RWPE1 (cell line): ENCODE measurements at regions not wholly inside any gene's neighbourhood (a gene's known extent, or its start where the extent isn't known, plus 50 kb on each side); places are given as distances from the start of the nearest gene placed in this dataset.
"Not testable (repeated sequence)": the region's sequence is repeated elsewhere in the genome, so short reads cannot be mapped to it uniquely, and the experiment has no call there.

Experiments used
- CTCF ChIA-PET: fragments of 350-600 bp; sonication (Branson Sonifier 250); formaldehyde crosslinking; extraction: SDS; loops from one replicate; lab custom pipeline; 2021; lab: Yijun Ruan, JAX
- POLR2A ChIA-PET: fragments of 400-600 bp; formaldehyde crosslinking; extraction: SDS; loops from one replicate; lab custom pipeline; 2020; ENCODE audit warnings: antibody characterized with exemption; ENCODE audit not compliant: low non-redundant PET; lab: Yijun Ruan, JAX
- DNase-seq: peaks from one replicate; pipeline ENCODE4 v3.0.0; 2012; ENCODE audit warnings: low spot score
- H3K27ac ChIP-seq: fragments of 450-650 bp; 2 replicates; pipeline ENCODE4 v1.5.1; 2017
- CTCF ChIP-seq: fragments of 450-650 bp; conservative IDR thresholded peaks from 2 replicates; pipeline ENCODE4 v1.5.1; 2017; ENCODE audit warnings: low read depth, mild to moderate bottlenecking

GRCh38 chr1:221983444-221983843, 241.6 kb upstream of the DUSP10 start:
- ChIA-PET POLR2A (interaction anchor here (0.6 kb wide), 1 partner anchor 257 kb away, joined by 4 read pairs; no protein-coding TSS in a partner anchor), CTCF (interaction anchor here (0.5 kb wide), 1 partner anchor 1738 kb away, joined by 6 read pairs; no protein-coding TSS in a partner anchor)
- no peak overlapping the region for H3K27ac ChIP-seq
- no peak for TF ChIP-seq CTCF
- no peak for DNase-seq

- no peak for DNase-seq
- no peak overlapping the region for H3K27ac ChIP-seq
- no peak for TF ChIP-seq CTCF
- ChIA-PET POLR2A (no interaction called here), CTCF (interaction anchor here (0.9 kb wide), 1 partner anchor 13 kb away, joined by 3 read pairs; no protein-coding TSS in a partner anchor)
These were observed 239.6 kb upstream of the DUSP10 start for GRCh38 chr1:221981461-221981860.

DNA sequence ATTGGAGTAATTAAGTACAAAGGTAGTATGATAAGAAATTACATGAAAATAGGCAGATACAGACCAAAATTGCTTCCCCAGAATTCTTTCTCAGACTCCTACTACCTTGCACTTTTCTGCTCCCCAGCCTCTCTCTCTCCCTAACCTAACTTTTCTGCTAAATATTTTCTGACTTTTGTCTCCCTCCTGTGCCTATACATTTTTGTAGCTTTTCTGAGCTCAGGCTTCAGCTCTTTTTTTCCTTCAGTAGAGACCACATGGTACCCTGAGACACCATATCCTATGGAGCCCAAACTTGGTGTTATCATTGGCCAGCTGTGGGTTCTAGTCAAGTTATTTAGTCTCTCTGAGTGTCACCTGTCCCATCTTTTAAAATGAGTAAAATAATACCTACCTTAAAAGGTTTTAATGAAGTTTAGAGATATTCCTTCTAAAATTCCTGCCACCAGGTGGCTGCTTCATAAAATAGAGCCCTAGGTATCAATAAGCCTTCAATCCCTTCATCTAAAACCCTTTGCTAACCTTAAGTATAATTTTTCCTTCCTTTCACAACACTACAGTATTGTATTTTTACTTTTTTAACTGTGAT, 237.6 kb upstream of the DUSP10 start:
- DNase-seq: peak; percentile 43
- H3K27ac ChIP-seq: no peak overlapping the region
- TF ChIP-seq CTCF: no peak
- POLR2A ChIA-PET: no interaction called here
- CTCF ChIA-PET: interaction anchor here (0.6 to 1.6 kb wide), 12 partner anchors 10 to 1543 kb away, joined by 3 to 5 read pairs (median 3); no protein-coding TSS in a partner anchor

DNA sequence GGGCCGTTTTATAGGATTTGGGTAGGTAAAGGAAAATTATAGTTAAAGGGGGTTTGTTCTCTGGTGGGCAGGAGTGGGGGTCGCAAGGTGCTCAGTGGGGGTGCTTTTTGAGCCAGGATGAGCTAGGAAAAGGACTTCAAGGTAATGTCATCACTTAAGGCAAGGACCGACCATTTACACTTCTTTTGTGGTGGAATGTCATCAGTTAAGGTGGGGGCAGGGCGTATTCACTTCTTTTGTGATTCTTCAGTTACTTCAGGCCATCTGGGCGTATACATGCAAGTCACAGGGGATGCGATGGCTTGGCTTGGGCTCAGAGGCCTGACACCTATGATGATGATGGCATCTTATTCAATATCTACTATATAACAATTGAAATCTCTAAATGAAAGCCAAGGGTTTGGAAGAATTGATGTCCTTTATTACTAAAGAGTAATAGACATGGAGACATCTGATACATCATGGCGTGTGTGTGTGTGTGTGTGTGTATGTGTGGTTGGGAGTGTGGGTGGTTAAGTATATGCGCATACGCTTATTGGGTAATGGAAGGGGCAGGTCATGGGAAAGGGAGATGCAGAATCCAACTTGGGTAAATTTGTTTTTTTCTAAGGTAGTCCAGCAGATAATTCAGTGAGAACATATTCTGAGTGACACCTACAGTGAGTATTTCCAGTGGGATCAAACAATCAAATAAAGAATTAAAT, 236.9 kb upstream of the DUSP10 start:
- POLR2A ChIA-PET, H3K27ac ChIP-seq, DNase-seq: not testable (repeated sequence)
- CTCF ChIA-PET: interaction anchor here (0.6 to 1.6 kb wide), 9 partner anchors 11 to 1542 kb away, joined by 3 to 5 read pairs (median 3); no protein-coding TSS in a partner anchor

- DNase-seq, H3K27ac ChIP-seq, POLR2A ChIA-PET, CTCF ChIA-PET: not testable (repeated sequence)
These were observed 231.9 kb upstream of the DUSP10 start for GRCh38 chr1:221973787-221974186.

DNA sequence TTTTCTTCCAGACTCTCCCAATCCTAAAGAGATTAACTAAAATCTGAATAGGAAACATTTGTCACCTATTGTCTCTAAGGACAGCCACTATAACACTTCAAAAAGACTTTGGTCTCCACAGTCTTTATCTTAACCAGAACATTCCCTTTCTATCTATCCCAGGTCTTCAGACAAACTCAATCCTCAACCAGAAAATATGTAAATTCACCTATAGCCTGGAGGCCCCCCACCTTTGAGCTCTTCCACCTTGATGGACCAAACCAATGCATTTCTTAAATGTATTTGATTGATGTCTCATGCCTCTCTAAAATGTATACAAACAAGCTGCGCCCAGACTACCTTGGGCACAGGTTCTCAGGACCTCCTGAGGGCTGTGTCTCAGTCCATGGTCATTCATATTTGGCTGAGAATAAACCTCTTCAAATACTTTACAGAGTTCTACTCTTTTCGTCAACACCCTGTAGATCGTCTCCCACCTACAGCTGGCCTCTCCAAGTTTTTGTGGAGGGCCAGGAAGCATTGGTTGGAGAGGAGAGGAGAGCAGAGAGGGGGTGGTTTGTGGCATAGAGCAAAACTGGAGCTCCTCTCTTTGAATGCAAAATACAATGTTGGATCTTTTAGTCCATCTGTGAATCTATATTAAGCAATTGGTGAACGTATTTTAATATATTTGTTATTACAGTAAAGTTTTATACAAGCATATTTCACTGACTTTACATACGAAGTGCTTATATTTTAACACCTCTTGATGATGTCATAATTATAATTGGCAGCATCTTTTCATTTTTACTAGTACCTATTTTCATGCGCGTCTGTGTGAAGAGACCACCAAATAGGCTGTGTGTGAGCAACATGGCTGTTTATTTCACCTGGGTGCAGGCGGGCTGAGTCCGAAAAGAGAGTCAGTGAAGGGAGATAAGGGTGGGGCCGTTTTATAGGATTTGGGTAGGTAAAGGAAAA, 230.7 kb upstream of the DUSP10 start:
- H3K27ac ChIP-seq: no peak overlapping the region
- ChIA-PET POLR2A (no interaction called here), CTCF (interaction anchor here (0.6 to 1.5 kb wide), 3 partner anchors 8 to 1030 kb away, joined by 3 read pairs; no protein-coding TSS in a partner anchor)
- TF ChIP-seq CTCF: no peak
- no peak for DNase-seq

GRCh38 chr1:221971035-221971434, 229.1 kb upstream of the DUSP10 start:
- POLR2A ChIA-PET, H3K27ac ChIP-seq, DNase-seq: not testable (repeated sequence)
- CTCF ChIA-PET: interaction anchor here (1.5 kb wide), 1 partner anchor 10 kb away, joined by 3 read pairs; no protein-coding TSS in a partner anchor

DNA sequence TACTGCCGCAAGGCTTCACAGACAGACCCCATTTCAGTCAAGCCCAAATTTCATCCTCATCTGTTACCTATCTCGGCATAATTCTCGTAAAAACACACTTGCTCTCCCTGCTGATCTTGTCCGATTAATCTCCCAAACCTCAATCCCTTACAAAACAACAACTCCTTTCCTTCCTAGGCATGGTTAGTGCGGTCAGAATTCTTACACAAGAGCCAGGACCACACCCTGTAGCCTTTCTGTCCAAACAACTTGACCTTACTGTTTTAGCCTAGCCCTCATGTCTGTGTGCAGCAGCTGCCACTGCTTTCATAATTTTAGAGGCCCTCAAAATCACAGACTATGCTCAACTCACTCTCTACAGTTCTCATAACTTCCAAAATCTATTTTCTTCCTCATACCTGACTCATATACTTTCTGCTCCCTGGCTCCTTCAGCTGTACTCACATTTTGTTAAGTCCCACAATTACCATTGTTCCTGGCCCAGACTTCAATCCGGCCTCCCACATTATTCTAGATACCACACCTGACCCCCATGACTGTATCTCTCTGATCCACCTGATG, 227.5 kb upstream of the DUSP10 start:
- POLR2A ChIA-PET, DNase-seq, CTCF ChIA-PET, H3K27ac ChIP-seq: not testable (repeated sequence)

DNA sequence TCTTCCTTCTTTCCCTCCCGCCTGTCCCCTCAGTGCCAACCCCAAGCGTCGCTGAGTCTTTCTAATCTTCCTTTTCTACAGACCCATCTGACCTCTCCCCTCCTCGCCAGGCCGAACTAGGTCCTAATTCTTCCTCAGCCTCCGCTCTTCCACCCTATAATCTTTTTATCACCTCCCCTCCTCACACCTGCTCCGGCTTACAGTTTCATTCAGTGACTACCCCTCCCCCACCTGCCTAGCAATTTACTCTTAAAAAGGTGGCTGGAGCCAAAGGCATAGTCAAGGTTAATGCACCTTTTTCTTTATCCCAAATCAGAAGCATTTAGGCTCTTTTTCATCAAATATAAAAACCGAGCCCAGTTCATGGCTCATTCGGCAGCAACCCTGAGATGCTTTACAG, 225.6 kb upstream of the DUSP10 start:
- DNase-seq, H3K27ac ChIP-seq, CTCF ChIA-PET, POLR2A ChIA-PET: not testable (repeated sequence)

DNA sequence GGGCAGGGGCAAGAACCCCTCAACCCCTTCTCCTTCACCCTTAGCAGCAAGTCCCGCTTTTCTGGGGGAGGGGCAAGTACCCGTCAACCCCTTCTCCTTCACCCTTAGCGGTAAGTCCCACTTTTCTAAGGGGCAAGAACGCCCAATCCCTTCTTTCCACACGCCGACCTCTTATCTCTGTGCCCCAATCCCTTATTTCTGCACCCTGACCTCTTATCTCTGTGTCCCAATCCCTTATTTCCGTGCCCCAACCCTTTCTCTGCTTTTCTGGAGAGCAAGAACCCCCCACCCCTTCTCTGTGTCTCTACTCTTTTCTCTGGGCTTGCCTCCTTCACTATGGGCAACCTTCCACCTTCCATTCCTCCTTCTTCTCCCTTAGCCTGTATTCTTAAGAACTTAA, 225.0 kb upstream of the DUSP10 start:
- DNase-seq, POLR2A ChIA-PET, H3K27ac ChIP-seq, CTCF ChIA-PET: not testable (repeated sequence)

- CTCF ChIA-PET, H3K27ac ChIP-seq, DNase-seq, POLR2A ChIA-PET: not testable (repeated sequence)
These were observed 224.0 kb upstream of the DUSP10 start for GRCh38 chr1:221965891-221966290.
